ENCODE measurements at regions not wholly inside any gene's neighbourhood (a gene's known extent, or its start where the extent isn't known, plus 50 kb on each side); places are given as distances from the start of the nearest gene placed in this dataset.

DNA sequence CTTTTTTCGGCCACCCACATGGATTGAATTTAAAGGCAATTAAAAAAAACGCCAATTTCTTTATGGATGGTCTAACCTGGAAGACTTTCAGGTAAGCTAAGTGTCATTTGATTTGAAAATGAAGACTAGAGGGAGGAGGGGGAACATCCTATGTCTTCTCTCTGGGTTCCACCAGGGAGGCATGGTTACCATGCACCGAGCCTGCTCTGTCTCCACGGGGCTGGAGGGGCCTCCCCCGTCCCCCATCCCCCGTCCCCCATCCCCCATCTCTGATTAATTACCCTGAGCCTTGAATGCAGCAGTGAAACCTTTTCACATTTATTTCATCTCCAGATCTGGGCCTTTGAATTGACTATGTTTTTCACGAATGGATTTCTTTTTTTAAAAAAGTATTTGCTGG lies 135.1 kb downstream of the TLR5 start:
- no peak for DNase-seq (ENCODE audit: low read depth)
- TF ChIP-seq CTCF (conservative IDR thresholded peaks at IDR 0.05; ENCODE audit: low read depth, low read length) = no peak
- no peak overlapping the region for H3K4me3 ChIP-seq (ENCODE audit: low read depth, low read length)

DNA sequence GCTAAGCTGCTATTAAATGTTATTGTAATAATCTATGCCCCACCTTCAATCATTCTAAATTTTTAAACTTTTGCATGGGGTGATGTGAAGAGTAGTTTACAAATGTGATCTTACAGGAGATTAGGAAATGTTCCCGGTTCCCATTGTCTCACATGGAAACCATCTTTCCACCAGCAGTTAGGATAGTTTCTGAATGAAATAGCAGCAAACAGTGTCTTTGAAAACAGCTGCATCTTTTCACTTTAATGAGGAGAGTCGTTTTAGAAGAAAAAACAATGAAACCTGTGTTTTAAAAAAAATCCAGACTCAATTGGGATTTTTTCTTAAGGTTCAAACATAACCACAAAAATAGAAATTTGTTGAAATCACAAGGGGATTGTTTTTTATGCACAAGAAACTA lies 134.2 kb downstream of the TLR5 start:
- TF ChIP-seq CTCF (conservative IDR thresholded peaks at IDR 0.05; ENCODE audit: low read depth, low read length) = no peak
- no peak overlapping the region for H3K4me3 ChIP-seq (ENCODE audit: low read depth, low read length)
- DNase-seq (ENCODE audit: low read depth) = no peak

DNA sequence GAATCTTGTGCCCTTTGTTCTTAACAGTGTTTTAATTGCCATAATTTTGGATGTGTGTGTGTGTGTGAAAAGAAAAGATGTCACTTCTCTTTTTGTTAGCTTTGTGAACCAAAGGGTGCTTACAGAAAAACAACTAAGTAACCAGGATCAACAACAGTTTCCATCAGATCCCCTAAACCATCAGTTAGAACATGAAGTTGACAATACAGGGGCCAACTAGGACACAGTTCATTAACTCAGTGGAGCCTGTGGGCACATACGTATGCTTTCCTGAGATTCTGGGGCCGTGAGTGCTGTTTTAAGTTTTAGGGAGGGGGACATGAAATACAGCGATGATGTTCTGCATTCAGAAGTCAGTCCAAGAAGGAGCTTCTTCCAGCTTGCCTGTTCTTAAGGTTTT lies 133.6 kb downstream of the TLR5 start:
- no peak for DNase-seq (ENCODE audit: low read depth)
- no peak overlapping the region for H3K4me3 ChIP-seq (ENCODE audit: low read depth, low read length)
- TF ChIP-seq CTCF (conservative IDR thresholded peaks at IDR 0.05; ENCODE audit: low read depth, low read length) = no peak

DNA sequence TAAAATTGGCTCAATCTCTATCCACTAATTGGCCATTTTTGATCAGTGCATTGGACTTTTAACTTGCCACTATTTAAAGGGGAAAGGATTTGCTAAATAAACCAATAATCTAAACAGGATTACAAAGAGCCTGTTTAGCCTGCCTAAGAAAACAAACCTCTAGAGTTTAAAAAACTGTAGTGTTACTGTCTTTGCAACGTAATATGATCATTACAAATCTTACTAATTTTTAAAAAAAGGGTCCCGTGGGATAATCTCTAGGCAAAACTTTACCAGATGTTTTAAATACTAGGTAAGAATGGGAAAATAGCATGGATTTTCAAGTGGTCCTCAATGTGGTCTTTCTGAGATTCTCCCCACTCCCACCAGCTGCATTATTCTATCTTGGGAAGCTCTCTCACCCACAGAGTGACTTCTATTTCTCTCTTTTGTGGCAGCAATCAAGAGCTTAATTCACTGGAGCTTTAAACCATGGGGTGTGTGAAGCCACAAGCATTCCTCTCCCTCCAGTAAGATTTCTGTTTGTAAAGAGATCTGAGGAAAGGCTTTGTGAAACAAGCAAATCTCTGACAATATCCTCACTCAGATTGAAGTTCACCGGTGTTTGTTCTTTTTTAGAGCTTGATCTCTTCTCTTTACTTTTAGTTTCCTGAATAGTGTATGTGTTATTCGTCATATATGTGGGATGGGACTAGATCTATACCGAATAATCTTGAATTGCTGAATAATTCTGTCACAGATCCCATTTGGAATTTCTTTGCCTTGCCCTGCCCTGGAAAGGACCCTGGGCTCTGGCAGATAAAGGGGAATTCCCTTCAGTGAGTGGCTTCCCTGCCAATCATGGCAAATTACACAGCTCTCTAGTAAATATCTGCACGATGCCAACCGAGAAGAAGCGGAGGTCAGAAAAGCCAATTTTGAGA lies 132.2 kb downstream of the TLR5 start:
- H3K4me3 ChIP-seq (ENCODE audit: low read depth, low read length) = no peak overlapping the region
- DNase-seq (ENCODE audit: low read depth) = no peak
- no peak for TF ChIP-seq CTCF (conservative IDR thresholded peaks at IDR 0.05; ENCODE audit: low read depth, low read length)

DNA sequence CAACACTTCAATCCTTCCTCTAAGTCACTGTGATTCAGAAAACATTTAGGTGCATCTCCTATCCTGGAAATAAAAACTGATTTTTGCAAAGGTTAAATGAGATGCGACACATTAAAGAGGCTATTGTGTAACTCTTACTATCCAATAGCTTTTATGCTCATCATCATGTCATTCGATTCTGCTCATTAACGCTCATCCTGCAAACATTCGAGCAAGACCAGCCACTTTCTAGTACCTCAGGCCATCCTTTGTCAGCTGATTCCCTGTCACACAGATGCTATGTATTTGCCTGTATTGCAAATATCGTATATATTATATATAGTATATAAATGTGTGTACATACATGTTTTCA lies 131.6 kb downstream of the TLR5 start:
- DNase-seq (ENCODE audit: low read depth) = no peak
- no peak for TF ChIP-seq CTCF (conservative IDR thresholded peaks at IDR 0.05; ENCODE audit: low read depth, low read length)
- H3K4me3 ChIP-seq (ENCODE audit: low read depth, low read length) = no peak overlapping the region

DNA sequence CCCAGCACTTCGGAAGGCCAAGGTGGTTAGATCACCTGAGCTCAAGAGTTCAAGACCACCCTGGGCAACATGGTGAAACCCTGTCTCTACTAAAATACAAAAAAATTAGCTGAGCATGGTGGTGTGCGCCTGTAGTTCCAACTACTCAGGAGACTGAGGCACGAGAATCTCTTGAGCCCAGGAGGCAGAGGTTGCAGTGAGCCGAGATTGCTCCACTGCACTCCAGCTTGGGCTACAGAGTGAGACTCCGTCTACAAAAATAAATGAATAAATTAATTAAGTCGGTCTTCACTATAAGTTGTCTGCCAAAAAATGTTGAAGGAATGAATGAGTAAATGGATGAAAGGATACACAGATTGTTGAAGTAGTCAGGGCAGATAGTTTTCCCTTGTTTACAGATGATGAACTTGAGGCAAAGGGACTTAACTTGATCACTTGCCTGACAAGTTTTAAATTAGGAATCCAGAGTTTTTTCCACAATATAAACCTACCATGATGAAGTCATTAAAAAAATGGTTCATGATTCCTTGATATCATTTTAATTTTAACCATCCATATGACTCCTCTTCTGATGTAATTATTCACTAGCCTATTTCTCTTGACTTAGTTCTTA lies 130.8 kb downstream of the TLR5 start:
- no peak for TF ChIP-seq CTCF (conservative IDR thresholded peaks at IDR 0.05; ENCODE audit: low read depth, low read length)
- DNase-seq (ENCODE audit: low read depth) = no peak
- no peak overlapping the region for H3K4me3 ChIP-seq (ENCODE audit: low read depth, low read length)
